ENCODE measurements at regions not wholly inside any gene's neighbourhood (a gene's known extent, or its start where the extent isn't known, plus 50 kb on each side); places are given as distances from the start of the nearest gene placed in this dataset.

GRCh38 chr4:30842142-30842541, 122.0 kb downstream of the PCDH7 start:
- no peak for TF ChIP-seq TSHZ2 (CRISPR knock-in tag; IDR thresholded peaks at IDR 0.05)
- no peak for TF ChIP-seq ZNF8 (CRISPR knock-in tag; IDR thresholded peaks at IDR 0.05)
- no peak for TF ChIP-seq CSDC2 (CRISPR knock-in tag; IDR thresholded peaks at IDR 0.05)
- no peak for TF ChIP-seq RARB (CRISPR knock-in tag; IDR thresholded peaks at IDR 0.05)
- TF ChIP-seq ISL1 (CRISPR knock-in tag; IDR thresholded peaks at IDR 0.05), result no peak
- no peak for TF ChIP-seq CSRNP3 (CRISPR knock-in tag; IDR thresholded peaks at IDR 0.05)
- no peak for TF ChIP-seq TCF4 (CRISPR knock-in tag; IDR thresholded peaks at IDR 0.05; ENCODE audit: borderline replicate concordance)
- no peak for TF ChIP-seq GLIS3 (CRISPR knock-in tag; IDR thresholded peaks at IDR 0.05)
- TF ChIP-seq OSR1 (CRISPR knock-in tag; IDR thresholded peaks at IDR 0.05), result no peak
- TF ChIP-seq ZFP3 (CRISPR knock-in tag; IDR thresholded peaks at IDR 0.05), result no peak
- no peak for TF ChIP-seq ESRRG (CRISPR knock-in tag; IDR thresholded peaks at IDR 0.05)
- TF ChIP-seq ZNF565 (CRISPR knock-in tag; conservative IDR thresholded peaks at IDR 0.05; ENCODE audit: low read depth), result no peak
- no peak for TF ChIP-seq PPARA (CRISPR knock-in tag; IDR thresholded peaks at IDR 0.05; ENCODE audit: borderline replicate concordance)
- no peak for TF ChIP-seq CREB5 (CRISPR knock-in tag; IDR thresholded peaks at IDR 0.05; ENCODE audit: low read depth)
- TF ChIP-seq ZC3H10 (CRISPR knock-in tag; IDR thresholded peaks at IDR 0.05), result no peak
- no peak for TF ChIP-seq ARNTL (CRISPR knock-in tag; IDR thresholded peaks at IDR 0.05; ENCODE audit: borderline replicate concordance, low read depth)
- ATAC-seq, result no peak

- TF ChIP-seq ZC3H10 (CRISPR knock-in tag; IDR thresholded peaks at IDR 0.05) (no peak), TCF4 (CRISPR knock-in tag; IDR thresholded peaks at IDR 0.05; ENCODE audit: borderline replicate concordance) (no peak), CSDC2 (CRISPR knock-in tag; IDR thresholded peaks at IDR 0.05) (no peak), BACH2 (CRISPR knock-in tag; IDR thresholded peaks at IDR 0.05; ENCODE audit: borderline replicate concordance) (no peak), POU6F1 (CRISPR knock-in tag; IDR thresholded peaks at IDR 0.05; ENCODE audit: borderline replicate concordance, low read depth) (no peak), ZFP3 (CRISPR knock-in tag; IDR thresholded peaks at IDR 0.05) (no peak), ISL1 (CRISPR knock-in tag; IDR thresholded peaks at IDR 0.05) (no peak), SNAI2 (CRISPR knock-in tag; IDR thresholded peaks at IDR 0.05) (no peak), TSHZ2 (CRISPR knock-in tag; IDR thresholded peaks at IDR 0.05) (no peak), CSRNP3 (CRISPR knock-in tag; IDR thresholded peaks at IDR 0.05) (no peak), ZNF8 (CRISPR knock-in tag; IDR thresholded peaks at IDR 0.05) (no peak), GLIS3 (CRISPR knock-in tag; IDR thresholded peaks at IDR 0.05) (no peak), ESRRG (CRISPR knock-in tag; IDR thresholded peaks at IDR 0.05) (no peak), PATZ1 (CRISPR knock-in tag; IDR thresholded peaks at IDR 0.05; ENCODE audit: borderline replicate concordance) (no peak), PPARA (CRISPR knock-in tag; IDR thresholded peaks at IDR 0.05; ENCODE audit: borderline replicate concordance) (no peak), OSR1 (CRISPR knock-in tag; IDR thresholded peaks at IDR 0.05) (no peak), CREB5 (CRISPR knock-in tag; IDR thresholded peaks at IDR 0.05; ENCODE audit: low read depth) (no peak), ZFP30 (CRISPR knock-in tag; IDR thresholded peaks at IDR 0.05) (no peak), RARB (CRISPR knock-in tag; IDR thresholded peaks at IDR 0.05) (no peak)
- ATAC-seq, result no peak
Observed at GRCh38 chr4:30842689-30843088, 122.5 kb downstream of the PCDH7 start.

Measured in SK-N-SH treated with all-trans-retinoic acid at 6 μM for 48 hours (cell line).